ENCODE measurements at regions not wholly inside any gene's neighbourhood (a gene's known extent, or its start where the extent isn't known, plus 50 kb on each side); places are given as distances from the start of the nearest gene placed in this dataset.

- Mint-ChIP-seq H3K4me1 (peaks cover 67% of the 10 kb centered on the region), H3K27me3 (no peaks in the 10 kb centered on the region), H3K9me3 (ENCODE audit: insufficient read depth) (peaks cover 5% of the 10 kb centered on the region), H3K4me3 (no peak overlapping the region), H3K27ac (peak overlapping the region; percentile 22)
- no peak overlapping the region for H3K9ac ChIP-seq (ENCODE audit: low read length)
- TF ChIP-seq CTCF (IDR thresholded peaks at IDR 0.05) = no peak
- no peak for TF ChIP-seq EZH2 (IDR thresholded peaks at IDR 0.05; ENCODE audit: borderline replicate concordance, insufficient read depth, low read depth, low read length, poor library complexity, severe bottlenecking)
- no peak for DNase-seq
- H3K4me1 ChIP-seq (ENCODE audit: control insufficient read depth in 2 of 2, insufficient read depth in 2 of 2, low read length in 2 of 2) = peaks cover 14 to 36% of the 10 kb centered on the region in 2 donors
- ChIA-PET POLR2A (no interaction called here), CTCF (no interaction called here)
- no peak overlapping the region for H3K4me2 ChIP-seq (replicated peaks; ENCODE audit: low read depth, low read length, poor library complexity, severe bottlenecking)
- H3K79me2 ChIP-seq (ENCODE audit: control insufficient read depth, insufficient read depth, low read length) = no peaks in the 10 kb centered on the region
- no peaks in the 10 kb centered on the region for H3K36me3 ChIP-seq (replicated peaks in 1 of 2; ENCODE audit: control extremely low read depth in 1 of 2, control insufficient read depth in 1 of 2, extremely low read depth in 1 of 2, insufficient read depth in 2 of 2, low read length in 1 of 2)
- H3K4me3 ChIP-seq (ENCODE audit: control extremely low read depth in 1 of 5, extremely low read depth in 1 of 5, insufficient read depth in 1 of 5, low read depth in 2 of 5, low read length in 4 of 5) = no peak overlapping the region
- no peaks in the 10 kb centered on the region for H3K27me3 ChIP-seq (replicated peaks in 1 of 4; ENCODE audit: control extremely low read depth in 1 of 4, control insufficient read depth in 3 of 4, insufficient read depth in 4 of 4, low read length in 3 of 4)
- peaks cover 0 to 6% (median 1%) of the 10 kb centered on the region in 3 donors for H3K9me3 ChIP-seq (ENCODE audit: control extremely low read depth in 1 of 3, control insufficient read depth in 2 of 3, insufficient read depth in 1 of 3, low read length in 2 of 3)
- ATAC-seq (ENCODE audit: low read depth) = no peak
- no peaks in the 10 kb centered on the region for H4K20me1 ChIP-seq (ENCODE audit: control insufficient read depth, insufficient read depth, low read length, poor library complexity, severe bottlenecking)
- WGBS (ENCODE audit: insufficient coverage) = 94% methylated on average over 2 of the region's 6 CpGs
- no peak overlapping the region for H3K27ac ChIP-seq (ENCODE audit: low read length in 2 of 2)
- H2AFZ ChIP-seq (ENCODE audit: insufficient read depth, low read depth, low read length, poor library complexity, severe bottlenecking) = no peak overlapping the region
- intact Hi-C loops (cut with micrococcal nuclease) = no loop called here
Observed at GRCh38 chr6:166851911-166852310, 104.4 kb downstream of the RNASET2 start.

- Histone ChIP-seq H3K4me3 (ENCODE audit: control extremely low read depth in 1 of 5, extremely low read depth in 1 of 5, insufficient read depth in 1 of 5, low read depth in 2 of 5, low read length in 4 of 5) (no peak overlapping the region), H3K9me3 (ENCODE audit: control extremely low read depth in 1 of 3, control insufficient read depth in 2 of 3, insufficient read depth in 1 of 3, low read length in 2 of 3) (peaks cover 0 to 6% (median 1%) of the 10 kb centered on the region in 3 donors), H3K27me3 (replicated peaks in 1 of 4; ENCODE audit: control extremely low read depth in 1 of 4, control insufficient read depth in 3 of 4, insufficient read depth in 4 of 4, low read length in 3 of 4) (no peaks in the 10 kb centered on the region), H4K20me1 (ENCODE audit: control insufficient read depth, insufficient read depth, low read length, poor library complexity, severe bottlenecking) (no peaks in the 10 kb centered on the region), H3K4me2 (replicated peaks; ENCODE audit: low read depth, low read length, poor library complexity, severe bottlenecking) (no peak overlapping the region), H3K79me2 (ENCODE audit: control insufficient read depth, insufficient read depth, low read length) (no peaks in the 10 kb centered on the region), H3K27ac (ENCODE audit: low read length in 2 of 2) (no peak overlapping the region), H3K9ac (ENCODE audit: low read length) (no peak overlapping the region), H2AFZ (ENCODE audit: insufficient read depth, low read depth, low read length, poor library complexity, severe bottlenecking) (no peak overlapping the region), H3K4me1 (ENCODE audit: control insufficient read depth in 2 of 2, insufficient read depth in 2 of 2, low read length in 2 of 2) (peaks cover 19 to 36% of the 10 kb centered on the region in 2 donors), H3K36me3 (replicated peaks in 1 of 2; ENCODE audit: control extremely low read depth in 1 of 2, control insufficient read depth in 1 of 2, extremely low read depth in 1 of 2, insufficient read depth in 2 of 2, low read length in 1 of 2) (no peaks in the 10 kb centered on the region)
- Mint-ChIP-seq H3K27me3 (no peaks in the 10 kb centered on the region), H3K9me3 (ENCODE audit: insufficient read depth) (peaks cover 5% of the 10 kb centered on the region), H3K4me3 (no peak overlapping the region), H3K4me1 (peaks cover 72% of the 10 kb centered on the region), H3K27ac (no peak overlapping the region)
- intact Hi-C loops (cut with micrococcal nuclease) = no loop called here
- ChIA-PET CTCF (no interaction called here), POLR2A (no interaction called here)
- DNase-seq (no peak), ATAC-seq (ENCODE audit: low read depth) (no peak)
- TF ChIP-seq EZH2 (IDR thresholded peaks at IDR 0.05; ENCODE audit: borderline replicate concordance, insufficient read depth, low read depth, low read length, poor library complexity, severe bottlenecking) (no peak), CTCF (IDR thresholded peaks at IDR 0.05) (no peak)
- WGBS (ENCODE audit: insufficient coverage) = 93% methylated on average over 11 of the region's 11 CpGs
Observed at GRCh38 chr6:166851426-166851825, 104.9 kb downstream of the RNASET2 start.

All from B cell (primary cell).